Ammon's horn (tissue), 1 donor: ENCODE measurements at regions not wholly inside any gene's neighbourhood (a gene's known extent, or its start where the extent isn't known, plus 50 kb on each side); places are given as distances from the start of the nearest gene placed in this dataset.

Source experiments
- DNase-seq: peaks from one replicate; pipeline ENCODE4 v3.0.0-alpha.2; 2016; ENCODE audit warnings: low spot score

- DNase-seq, result no peak
These were observed 57.7 kb upstream of the DIO3 start for GRCh38 chr14:101503431-101504095.

GRCh38 chr14:101504096-101504948, 57.0 kb upstream of the DIO3 start:
- DNase-seq, result no peak

- no peak for DNase-seq
These were observed 55.9 kb upstream of the DIO3 start for GRCh38 chr14:101505236-101505970.

GRCh38 chr14:101506211-101506925, 54.9 kb upstream of the DIO3 start:
- no peak for DNase-seq

GRCh38 chr14:101506926-101507835, 54.1 kb upstream of the DIO3 start:
- DNase-seq, result no peak

GRCh38 chr14:101507836-101508150, 53.5 kb upstream of the DIO3 start:
- no peak for DNase-seq

- DNase-seq, result no peak
These were observed 52.9 kb upstream of the DIO3 start for GRCh38 chr14:101508196-101508947.

GRCh38 chr14:101508948-101509729, 52.2 kb upstream of the DIO3 start:
- DNase-seq, result no peak

- DNase-seq, result no peak
These were observed 51.4 kb upstream of the DIO3 start for GRCh38 chr14:101509730-101510371.

- no peak for DNase-seq
These were observed 50.1 kb upstream of the DIO3 start for GRCh38 chr14:101511199-101511598.
